GM19397 (cell line): ENCODE measurements at regions not wholly inside any gene's neighbourhood (a gene's known extent, or its start where the extent isn't known, plus 50 kb on each side); places are given as distances from the start of the nearest gene placed in this dataset.
"Not testable (repeated sequence)": the region's sequence is repeated elsewhere in the genome, so short reads cannot be mapped to it uniquely, and the experiment has no call there.

Source experiments
- ATAC-seq: cut with Tn5 transposase; IDR thresholded peaks from one replicate; pipeline ENCODE4 v1.9.1; 2021; ENCODE audit warnings: mild to moderate bottlenecking, moderate library complexity; ENCODE audit not compliant: unreplicated experiment

GRCh38 chr1:157196670-157197456 lies 58.7 kb upstream of the ETV3 start:
- not testable (repeated sequence) for ATAC-seq

- ATAC-seq = no peak
These were observed 58.0 kb upstream of the ETV3 start for GRCh38 chr1:157196245-157196543.

GRCh38 chr1:157195521-157196244 lies 57.5 kb upstream of the ETV3 start:
- ATAC-seq = no peak

- no peak for ATAC-seq
These were observed 56.7 kb upstream of the ETV3 start for GRCh38 chr1:157194731-157195520.

- ATAC-seq = no peak
These were observed 55.7 kb upstream of the ETV3 start for GRCh38 chr1:157193702-157194391.

- ATAC-seq = no peak
These were observed 55.0 kb upstream of the ETV3 start for GRCh38 chr1:157193219-157193618.

GRCh38 chr1:157189986-157190982 lies 52.1 kb upstream of the ETV3 start:
- no peak for ATAC-seq

GRCh38 chr1:157189096-157189495 lies 50.9 kb upstream of the ETV3 start:
- no peak for ATAC-seq
